IPS-18a (cell line): ENCODE measurements at regions not wholly inside any gene's neighbourhood (a gene's known extent, or its start where the extent isn't known, plus 50 kb on each side); places are given as distances from the start of the nearest gene placed in this dataset.
"Not testable (repeated sequence)": the region's sequence is repeated elsewhere in the genome, so short reads cannot be mapped to it uniquely, and the experiment has no call there.

Experiments
- H3K27ac ChIP-seq: one replicate; pipeline ENCODE4 v1.5.1; 2013; ENCODE audit warnings: low read length
- H3K27me3 ChIP-seq: one replicate; pipeline ENCODE4 v1.6.1; 2013; ENCODE audit warnings: mild to moderate bottlenecking, low read length; ENCODE audit not compliant: control insufficient read depth, insufficient read depth
- H3K36me3 ChIP-seq: one replicate; pipeline ENCODE4 v1.6.1; 2013; ENCODE audit warnings: low read depth, low read length; ENCODE audit not compliant: control insufficient read depth
- H3K4me1 ChIP-seq: one replicate; pipeline ENCODE4 v1.6.1; 2013; ENCODE audit warnings: low read depth, low read length; ENCODE audit not compliant: control insufficient read depth
- H3K4me3 ChIP-seq: one replicate; pipeline ENCODE4 v1.5.1; 2013; ENCODE audit warnings: low read length
- H3K9ac ChIP-seq: one replicate; pipeline ENCODE4 v1.6.1; 2013; ENCODE audit warnings: mild to moderate bottlenecking, low read length, moderate library complexity
- H3K9me3 ChIP-seq: one replicate; pipeline ENCODE4 v1.6.1; 2013; ENCODE audit warnings: low read depth, low read length; ENCODE audit not compliant: control insufficient read depth

DNA sequence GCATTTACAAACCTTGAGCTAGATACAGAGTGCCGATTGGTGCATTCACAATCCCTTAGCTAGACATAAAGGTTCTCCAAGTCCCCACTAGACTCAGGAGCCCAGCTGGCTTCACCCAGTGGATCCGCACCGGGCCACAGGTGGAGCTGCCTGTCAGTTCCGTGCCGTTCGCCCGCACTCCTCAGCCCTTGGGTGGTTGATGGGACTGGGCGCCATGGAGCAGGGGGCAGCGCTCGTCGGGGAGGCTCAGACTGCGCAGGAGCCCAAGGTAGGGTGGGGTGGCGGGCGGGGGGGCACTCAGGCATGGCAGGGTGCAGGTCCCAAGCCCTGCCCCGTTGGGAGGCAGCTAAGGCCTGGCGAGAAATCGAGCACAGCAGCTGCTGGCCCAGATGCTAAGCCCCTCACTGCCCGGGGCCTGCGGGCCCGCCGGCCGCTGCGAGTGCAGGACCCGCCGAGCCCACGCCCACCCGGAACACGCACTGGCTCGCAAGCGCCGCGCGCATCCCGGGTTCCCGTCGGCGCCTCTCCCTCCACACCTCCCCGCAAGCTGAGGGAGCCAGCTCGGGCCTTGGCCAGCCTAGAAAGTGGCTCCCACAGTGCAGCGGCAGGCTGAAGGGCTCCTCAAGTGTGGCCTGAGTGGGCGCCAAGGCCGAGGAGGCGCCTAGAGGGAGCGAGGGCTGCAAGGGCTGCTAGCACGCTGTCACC is 228.5 kb downstream of the SLITRK2 start:
- H3K4me1 ChIP-seq, H3K27me3 ChIP-seq, H3K27ac ChIP-seq, H3K4me3 ChIP-seq, H3K9ac ChIP-seq, H3K36me3 ChIP-seq: not testable (repeated sequence)
- H3K9me3 ChIP-seq = peaks cover 57% of the 10 kb centered on the region

DNA sequence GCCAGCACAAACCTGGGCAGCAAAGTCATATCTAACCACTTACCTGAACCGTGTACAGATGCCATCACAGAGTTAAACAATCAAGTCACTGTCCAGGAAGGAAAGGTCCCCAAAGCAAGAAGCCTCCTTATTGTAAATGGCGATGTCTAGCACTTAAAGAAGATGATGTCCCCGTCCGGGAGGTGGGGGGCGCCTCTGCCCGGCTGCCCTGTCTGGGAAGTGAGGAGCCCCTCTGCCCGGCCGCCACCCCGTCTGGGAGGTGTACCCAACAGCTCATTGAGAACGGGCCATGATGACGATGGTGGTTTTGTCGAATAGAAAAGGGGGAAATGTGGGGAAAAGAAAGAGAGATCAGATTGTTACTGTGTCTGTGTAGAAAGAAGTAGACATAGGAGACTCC is 231.9 kb downstream of the SLITRK2 start:
- not testable (repeated sequence) for H3K27ac ChIP-seq, H3K4me3 ChIP-seq, H3K4me1 ChIP-seq, H3K36me3 ChIP-seq, H3K9ac ChIP-seq, H3K27me3 ChIP-seq
- peaks cover 61% of the 10 kb centered on the region for H3K9me3 ChIP-seq

DNA sequence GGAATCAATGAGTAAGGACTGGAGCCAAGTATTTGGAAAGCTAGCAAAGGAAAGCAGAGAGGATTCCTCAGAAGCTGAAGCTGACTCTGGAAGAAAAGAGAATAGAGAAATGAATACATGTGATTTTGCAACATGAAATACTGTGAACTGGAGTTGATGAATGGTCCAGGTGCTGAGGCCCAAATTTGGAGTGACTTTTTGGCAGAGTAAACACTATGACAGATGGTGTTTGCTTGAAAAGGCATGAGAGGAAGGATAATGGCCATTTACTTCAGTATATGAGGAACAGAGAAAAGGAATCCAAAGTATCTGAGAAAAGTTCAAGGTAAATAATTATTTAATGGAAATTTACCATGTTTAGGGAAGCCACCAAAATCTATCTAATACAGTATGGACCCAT is 236.7 kb downstream of the SLITRK2 start:
- Histone ChIP-seq H3K36me3 (no peaks in the 10 kb centered on the region), H3K9me3 (peaks cover 73% of the 10 kb centered on the region), H3K27ac (no peak overlapping the region), H3K4me3 (no peak overlapping the region), H3K9ac (no peak overlapping the region), H3K27me3 (no peaks in the 10 kb centered on the region), H3K4me1 (no peaks in the 10 kb centered on the region)

DNA sequence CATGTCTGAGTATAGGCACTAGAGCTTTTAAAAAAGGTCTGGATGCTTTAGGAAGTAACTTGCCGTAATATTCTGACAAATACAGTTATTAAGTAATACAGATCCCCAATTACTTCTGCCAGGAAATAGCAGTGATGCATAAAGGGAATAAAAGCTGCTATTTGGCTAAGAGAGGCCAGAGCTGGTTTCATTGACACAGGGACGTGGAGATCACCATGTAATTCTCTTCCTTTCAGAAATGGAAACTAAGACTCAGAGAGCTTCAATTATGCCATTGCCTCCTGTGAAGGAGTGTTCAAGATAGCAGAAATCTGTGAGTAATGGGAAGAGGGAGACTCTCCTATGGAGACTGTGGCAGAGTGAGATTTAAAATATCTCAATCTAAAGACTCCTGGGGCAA is 238.1 kb downstream of the SLITRK2 start:
- no peaks in the 10 kb centered on the region for H3K36me3 ChIP-seq
- H3K9ac ChIP-seq = no peak overlapping the region
- H3K4me3 ChIP-seq = no peak overlapping the region
- no peak overlapping the region for H3K27ac ChIP-seq
- H3K9me3 ChIP-seq = peaks cover 80% of the 10 kb centered on the region
- H3K4me1 ChIP-seq = no peaks in the 10 kb centered on the region
- no peaks in the 10 kb centered on the region for H3K27me3 ChIP-seq

DNA sequence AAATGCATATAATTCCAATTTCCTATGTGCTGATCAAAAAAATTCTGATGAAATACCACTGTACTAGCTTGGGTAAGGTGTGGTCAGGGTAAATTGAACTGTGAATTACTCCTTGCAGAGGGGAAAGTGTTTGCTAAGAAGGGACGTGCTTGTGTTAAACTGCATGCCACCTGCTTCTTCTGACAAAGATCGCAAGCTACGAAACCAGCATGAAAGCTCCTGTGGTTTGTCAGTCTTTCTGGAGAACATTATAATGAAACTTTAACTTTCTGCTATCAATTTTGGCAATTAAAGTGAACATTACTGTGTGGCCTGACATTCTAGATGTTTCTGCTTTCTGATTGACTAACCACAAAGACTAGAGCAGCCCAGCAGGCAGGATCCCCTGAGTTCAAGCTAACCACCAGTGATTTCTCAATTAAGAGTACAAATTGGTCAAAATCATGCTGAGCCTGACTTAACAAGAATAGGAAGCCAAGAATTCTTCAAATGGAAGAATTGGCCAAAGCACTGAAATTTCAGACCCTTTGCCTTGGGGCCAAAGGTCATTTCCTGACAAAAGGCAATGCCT is 239.0 kb downstream of the SLITRK2 start:
- no peak overlapping the region for H3K27ac ChIP-seq
- peaks cover 78% of the 10 kb centered on the region for H3K9me3 ChIP-seq
- H3K27me3 ChIP-seq = no peaks in the 10 kb centered on the region
- no peak overlapping the region for H3K4me3 ChIP-seq
- no peaks in the 10 kb centered on the region for H3K4me1 ChIP-seq
- no peak overlapping the region for H3K9ac ChIP-seq
- no peaks in the 10 kb centered on the region for H3K36me3 ChIP-seq

DNA sequence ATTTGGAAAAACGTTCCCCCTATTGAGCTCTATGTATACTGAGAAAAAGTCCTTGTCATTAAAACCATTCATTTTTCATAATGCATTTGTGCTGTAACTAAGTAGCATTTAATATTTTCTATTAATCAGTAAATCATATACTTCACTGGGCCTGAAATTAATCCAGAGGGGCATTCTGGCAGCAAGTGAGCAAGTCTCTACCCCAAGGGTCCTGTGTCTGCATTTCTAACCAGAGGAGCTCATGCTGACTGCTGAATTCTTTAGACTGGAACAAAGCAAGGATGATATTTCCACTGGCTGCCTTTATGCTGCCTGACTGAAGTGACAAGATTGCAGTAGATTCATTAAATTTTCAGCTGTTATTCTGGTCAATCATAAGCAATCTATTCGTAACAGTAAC is 246.5 kb downstream of the SLITRK2 start:
- H3K4me3 ChIP-seq = no peak overlapping the region
- no peak overlapping the region for H3K9ac ChIP-seq
- no peaks in the 10 kb centered on the region for H3K4me1 ChIP-seq
- no peaks in the 10 kb centered on the region for H3K36me3 ChIP-seq
- peaks cover 80% of the 10 kb centered on the region for H3K9me3 ChIP-seq
- H3K27me3 ChIP-seq = no peaks in the 10 kb centered on the region
- no peak overlapping the region for H3K27ac ChIP-seq

DNA sequence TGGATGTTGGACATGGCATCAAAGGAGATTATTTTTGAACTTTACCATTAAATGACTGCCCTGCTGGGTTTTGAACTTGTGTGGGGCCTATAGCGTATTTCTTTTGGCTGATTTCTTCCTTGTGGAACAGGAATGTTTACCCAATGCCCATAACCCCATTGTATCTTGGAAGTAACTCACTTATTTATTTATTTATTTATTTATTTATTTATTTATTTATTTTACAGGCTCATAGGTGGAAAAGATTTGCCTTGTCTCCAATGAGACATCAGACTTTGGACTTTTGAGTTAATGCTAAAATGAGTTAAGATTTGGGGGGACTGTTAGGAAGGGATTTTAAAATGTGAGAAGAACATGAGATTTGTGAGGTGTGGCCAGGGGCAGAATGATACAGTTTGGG is 273.1 kb downstream of the SLITRK2 start:
- H3K9me3 ChIP-seq = peaks cover 72% of the 10 kb centered on the region
- H3K4me1 ChIP-seq = no peaks in the 10 kb centered on the region
- no peaks in the 10 kb centered on the region for H3K27me3 ChIP-seq
- H3K27ac ChIP-seq = no peak overlapping the region
- no peaks in the 10 kb centered on the region for H3K36me3 ChIP-seq
- no peak overlapping the region for H3K9ac ChIP-seq
- H3K4me3 ChIP-seq = no peak overlapping the region

DNA sequence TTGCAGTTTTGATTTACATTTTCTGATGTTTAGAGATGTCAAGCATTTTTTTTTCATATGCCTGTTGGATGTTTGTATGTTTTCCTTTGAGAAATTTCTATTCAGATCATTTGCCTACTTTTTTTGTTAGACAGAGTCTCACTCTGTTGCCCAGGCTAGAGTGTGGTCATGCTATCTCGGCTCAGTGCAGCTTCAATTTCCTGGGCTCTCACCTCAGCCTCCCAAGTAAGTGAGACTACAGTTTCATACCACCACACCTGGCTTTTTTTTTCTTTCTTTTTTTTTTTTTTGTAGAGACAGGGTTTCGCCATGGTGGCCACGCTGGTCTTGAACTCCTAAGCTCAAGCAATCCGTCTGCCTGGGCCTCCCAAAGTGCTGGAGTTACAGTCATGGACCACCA is 291.7 kb downstream of the SLITRK2 start:
- Histone ChIP-seq H3K27ac (no peak overlapping the region), H3K9me3 (peaks cover 58% of the 10 kb centered on the region), H3K4me1 (no peaks in the 10 kb centered on the region), H3K9ac (no peak overlapping the region), H3K27me3 (no peaks in the 10 kb centered on the region), H3K4me3 (no peak overlapping the region), H3K36me3 (no peaks in the 10 kb centered on the region)

DNA sequence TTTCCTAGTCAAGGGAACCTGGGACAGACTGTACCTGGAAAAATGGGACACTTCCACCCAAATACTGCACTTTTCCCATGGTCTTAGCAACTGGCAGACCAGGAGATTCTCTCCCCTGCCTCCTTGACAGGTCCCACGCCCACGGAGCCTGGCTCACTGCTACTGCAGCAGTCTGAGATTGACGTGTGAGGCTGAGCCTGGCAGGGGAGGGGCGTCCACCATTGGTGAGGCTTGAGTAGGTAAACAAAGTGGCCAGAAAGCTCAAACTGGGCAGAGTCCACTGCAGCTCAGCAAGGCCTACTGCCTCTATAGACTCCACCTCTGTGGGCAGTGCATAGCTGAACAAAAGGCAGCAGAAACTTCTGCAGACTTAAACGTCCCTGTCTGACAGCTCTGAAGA is 301.4 kb downstream of the SLITRK2 start:
- H3K27me3 ChIP-seq, H3K36me3 ChIP-seq, H3K9ac ChIP-seq, H3K4me1 ChIP-seq, H3K27ac ChIP-seq, H3K4me3 ChIP-seq: not testable (repeated sequence)
- peaks cover 52% of the 10 kb centered on the region for H3K9me3 ChIP-seq

DNA sequence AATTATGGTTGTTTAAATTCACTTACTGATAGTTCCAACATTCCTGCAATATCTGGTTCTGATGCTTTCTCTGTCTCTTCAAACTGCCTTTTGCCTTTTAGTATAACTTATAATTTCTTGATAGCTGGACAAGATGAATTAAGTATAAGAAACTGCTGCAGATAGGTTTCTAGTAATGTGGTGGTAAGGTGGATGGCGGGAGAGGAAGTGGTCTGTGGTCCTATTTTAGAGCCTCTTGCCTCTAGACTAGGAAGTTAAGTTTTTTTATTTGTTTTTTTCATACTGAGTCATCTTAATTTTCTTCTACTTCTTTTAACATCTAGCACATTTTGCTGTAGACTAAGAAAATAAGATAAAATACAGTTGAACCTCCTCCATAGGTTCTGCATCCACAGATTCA is 310.0 kb downstream of the SLITRK2 start:
- no peak overlapping the region for H3K4me3 ChIP-seq
- H3K27me3 ChIP-seq = no peaks in the 10 kb centered on the region
- H3K36me3 ChIP-seq = no peaks in the 10 kb centered on the region

DNA sequence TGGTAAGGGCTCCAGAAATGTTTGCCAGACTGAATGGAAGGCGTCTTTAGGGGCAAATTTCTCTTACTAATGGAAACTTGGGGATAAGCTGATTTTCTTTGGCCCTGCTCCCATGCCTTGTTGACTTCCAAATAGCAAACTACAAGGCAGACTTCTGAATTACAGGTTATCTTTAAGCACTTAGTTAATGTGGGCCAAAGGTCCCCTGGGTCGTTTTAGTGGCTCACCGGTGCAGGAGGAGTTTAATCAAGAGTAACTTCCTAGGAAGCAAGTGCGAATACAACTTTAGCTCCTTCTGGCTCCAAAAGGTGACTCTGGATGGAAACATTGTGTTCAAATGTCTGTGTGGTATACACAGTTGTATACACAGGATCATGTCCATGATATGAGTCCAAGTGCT is 323.6 kb downstream of the SLITRK2 start:
- H3K9ac ChIP-seq = no peak overlapping the region
- H3K27ac ChIP-seq = no peak overlapping the region
- no peak overlapping the region for H3K4me3 ChIP-seq
- H3K27me3 ChIP-seq = no peaks in the 10 kb centered on the region
- H3K4me1 ChIP-seq = no peaks in the 10 kb centered on the region
- peaks cover 93% of the 10 kb centered on the region for H3K9me3 ChIP-seq
- no peaks in the 10 kb centered on the region for H3K36me3 ChIP-seq

More for the DNA sequence above, 310.0 kb downstream of the SLITRK2 start:
- H3K27ac ChIP-seq = no peak overlapping the region
- peaks cover 51% of the 10 kb centered on the region for H3K9me3 ChIP-seq
- no peaks in the 10 kb centered on the region for H3K4me1 ChIP-seq
- H3K9ac ChIP-seq = no peak overlapping the region

DNA sequence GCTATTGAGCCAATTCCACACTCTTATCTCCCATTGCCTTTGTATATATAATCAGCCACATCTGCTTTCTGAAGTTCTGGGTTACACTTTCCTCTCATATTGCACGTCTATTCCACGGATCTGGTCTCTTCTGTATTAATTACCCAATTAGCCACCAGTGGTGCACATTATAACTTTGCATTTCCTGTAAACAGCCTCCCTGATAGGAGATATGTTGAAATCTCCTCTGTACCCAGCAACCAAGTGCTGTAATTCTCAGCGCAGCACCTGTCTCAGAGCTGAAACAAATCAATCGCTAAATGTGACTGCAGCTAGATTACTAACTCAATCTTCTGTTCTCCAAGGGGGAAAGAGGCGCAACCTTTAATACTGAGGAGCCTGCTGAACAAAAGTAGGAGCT is 326.4 kb downstream of the SLITRK2 start:
- Histone ChIP-seq H3K9me3 (peaks cover 92% of the 10 kb centered on the region), H3K4me1 (no peaks in the 10 kb centered on the region), H3K27ac (no peak overlapping the region), H3K27me3 (no peaks in the 10 kb centered on the region), H3K4me3 (no peak overlapping the region), H3K36me3 (no peaks in the 10 kb centered on the region), H3K9ac (no peak overlapping the region)
